GM12874 (cell line): ENCODE measurements at regions not wholly inside any gene's neighbourhood (a gene's known extent, or its start where the extent isn't known, plus 50 kb on each side); places are given as distances from the start of the nearest gene placed in this dataset.

Experiments
- CTCF ChIP-seq: IDR thresholded peaks from 2 replicates; pipeline ENCODE4 v1.5.1; 2011; ENCODE audit warnings: low read depth, mild to moderate bottlenecking, control low read depth, low read length, moderate library complexity; ENCODE audit not compliant: insufficient read depth

- no peak for TF ChIP-seq CTCF
These were observed 88.4 kb upstream of the TLE3 start for GRCh38 chr15:70186152-70186551.

- no peak for TF ChIP-seq CTCF
These were observed 87.6 kb upstream of the TLE3 start for GRCh38 chr15:70185251-70185711.

- no peak for TF ChIP-seq CTCF
These were observed 85.4 kb upstream of the TLE3 start for GRCh38 chr15:70182858-70183695.

GRCh38 chr15:70181626-70182255, 84.0 kb upstream of the TLE3 start:
- no peak for TF ChIP-seq CTCF

GRCh38 chr15:70180186-70180875, 82.6 kb upstream of the TLE3 start:
- TF ChIP-seq CTCF, result no peak

GRCh38 chr15:70179309-70179892, 81.7 kb upstream of the TLE3 start:
- no peak for TF ChIP-seq CTCF
